SK-N-SH (cell line): ENCODE measurements at regions not wholly inside any gene's neighbourhood (a gene's known extent, or its start where the extent isn't known, plus 50 kb on each side); places are given as distances from the start of the nearest gene placed in this dataset.

Source experiments
- CTCF ChIA-PET: fragments of 300-600, 350-600 bp; formaldehyde crosslinking; extraction: SDS; loops from one replicate; lab custom pipeline; 2021; lab: Yijun Ruan, JAX
- POLR2A ChIA-PET: fragments of 350-600 bp; sonication (Branson Sonifier 250); formaldehyde crosslinking; extraction: SDS; loops from one replicate; lab custom pipeline; 2020; ENCODE audit warnings: antibody characterized with exemption, inconsistent platforms; lab: Yijun Ruan, JAX
- DNase-seq: peaks from one replicate; pipeline ENCODE4 v3.0.0; 2012
- H2AFZ ChIP-seq: fragments of 200-600 bp; sonication (generic); 2 replicates; pipeline ENCODE4 v1.8.1; 2016; ENCODE audit warnings: antibody characterized with exemption, mild to moderate bottlenecking, low read depth
- H3F3A ChIP-seq: fragments of 200-600 bp; sonication (generic); replicated peaks from 2 replicates; pipeline ENCODE3; 2016; ENCODE audit warnings: antibody characterized with exemption, mild to moderate bottlenecking; ENCODE audit not compliant: insufficient read depth
- H3K27ac ChIP-seq, 2 experiments: fragments of 200-500 bp in 1 of 2; fragments of 200-600 bp in 1 of 2; sonication (Bioruptor generic) in 1 of 2; sonication (generic), shearing (Covaris generic) in 1 of 2; 2 replicates each; pipeline versions ENCODE4 v1.5.1 to v1.6.1; 2014 to 2016; ENCODE audit warnings: low read depth in 2 of 2, inconsistent platforms in 1 of 2, low read length in 1 of 2, mild to moderate bottlenecking in 1 of 2, mixed read lengths in 1 of 2
- H3K27me3 ChIP-seq: fragments of 200-600 bp; sonication (generic), shearing (Covaris generic); 2 replicates; pipeline ENCODE4 v1.6.1; 2016; ENCODE audit warnings: mixed run types; ENCODE audit not compliant: insufficient read depth
- H3K36me3 ChIP-seq, 2 experiments: fragments of 200-500 bp in 1 of 2; fragments of 200-600 bp in 1 of 2; sonication (Bioruptor generic) in 1 of 2; sonication (generic) in 1 of 2; replicated peaks in 1 of 2; 2 replicates each; pipeline versions ENCODE3 to v1.5.1; 2014 to 2016; ENCODE audit warnings: low read length in 1 of 2, mild to moderate bottlenecking in 1 of 2; ENCODE audit not compliant: insufficient read depth in 2 of 2, control insufficient read depth in 1 of 2
- H3K4me1 ChIP-seq, 2 experiments: fragments of 200-500 bp in 1 of 2; fragments of 200-600 bp in 1 of 2; sonication (Bioruptor generic) in 1 of 2; sonication (generic), shearing (Covaris generic) in 1 of 2; 2 replicates each; pipeline versions ENCODE4 v1.5.1 to v1.6.1; 2014 to 2016; ENCODE audit warnings: low read depth in 1 of 2, low read length in 1 of 2, mixed run types in 1 of 2; ENCODE audit not compliant: insufficient read depth in 2 of 2, control insufficient read depth in 1 of 2
- H3K4me2 ChIP-seq: fragments of 200-600 bp; sonication (generic), shearing (Covaris generic); 2 replicates; pipeline ENCODE4 v1.6.1; 2017; ENCODE audit warnings: mixed run types
- H3K4me3 ChIP-seq, 2 experiments: fragments of 200-500 bp in 1 of 2; fragments of 200-600 bp in 1 of 2; sonication (Bioruptor generic) in 1 of 2; sonication (generic), shearing (Covaris generic) in 1 of 2; 2 replicates each; pipeline versions ENCODE4 v1.5.1 to v1.8.1; 2014 to 2016; ENCODE audit warnings: low read depth in 2 of 2, inconsistent platforms in 1 of 2, low read length in 1 of 2, mild to moderate bottlenecking in 1 of 2, mixed read lengths in 1 of 2, moderate library complexity in 1 of 2
- H3K79me2 ChIP-seq: fragments of 200-600 bp; sonication (generic); 2 replicates; pipeline ENCODE4 v1.8.1; 2017; ENCODE audit warnings: mild to moderate bottlenecking; ENCODE audit not compliant: insufficient read depth
- H3K9ac ChIP-seq: fragments of 200-600 bp; sonication (generic); 2 replicates; pipeline ENCODE4 v1.6.1; 2017; ENCODE audit warnings: mixed run types
- H3K9me2 ChIP-seq: fragments of 200-600 bp; sonication (generic); 2 replicates; pipeline ENCODE4 v1.6.1; 2017; ENCODE audit warnings: mixed run types
- H3K9me3 ChIP-seq: fragments of 200-600 bp; sonication (generic); 2 replicates; pipeline ENCODE4 v1.6.1; 2017; ENCODE audit warnings: mixed run types, mild to moderate bottlenecking, moderate library complexity
- H4K20me1 ChIP-seq: fragments of 200-600 bp; sonication (generic); 2 replicates; pipeline ENCODE4 v1.6.1; 2017; ENCODE audit warnings: mild to moderate bottlenecking, mixed run types; ENCODE audit not compliant: insufficient read depth
- CTCF ChIP-seq: fragments of 200-600 bp; sonication (generic); IDR thresholded peaks from 2 replicates; pipeline ENCODE4 v1.6.1; 2017; ENCODE audit warnings: antibody characterized with exemption, mild to moderate bottlenecking, moderate library complexity
- ELF1 ChIP-seq: IDR thresholded peaks from 2 replicates; pipeline ENCODE4 v1.4.0; 2012
- EP300 ChIP-seq, 2 experiments: IDR thresholded peaks; 2 replicates each; pipeline versions ENCODE4 v1.4.0 to v1.6.1; 2012; ENCODE audit warnings: borderline replicate concordance in 1 of 2, low read depth in 1 of 2, low read length in 1 of 2
- FOXM1 ChIP-seq: IDR thresholded peaks from 2 replicates; pipeline ENCODE4 v1.4.0; 2012; ENCODE audit warnings: low read depth, mild to moderate bottlenecking
- GABPA ChIP-seq: IDR thresholded peaks from 2 replicates; pipeline ENCODE4 v1.4.0; 2012; ENCODE audit warnings: low read depth, mild to moderate bottlenecking
- GATA2 ChIP-seq: sonication (generic); formaldehyde crosslinking; IDR thresholded peaks from 2 replicates; pipeline ENCODE4 v1.5.0; 2020; ENCODE audit warnings: mild to moderate bottlenecking, missing genetic modification reagents
- IRF3 ChIP-seq: fragments of 150-350 bp; IDR thresholded peaks from 2 replicates; pipeline ENCODE4 v1.6.1; 2016; ENCODE audit warnings: mild to moderate bottlenecking, low read depth, low read length
- MEF2A ChIP-seq: IDR thresholded peaks from 2 replicates; pipeline ENCODE4 v1.4.0; 2012; ENCODE audit warnings: low read depth, borderline replicate concordance
- NFIC ChIP-seq: IDR thresholded peaks from 2 replicates; pipeline ENCODE4 v1.4.0; 2012; ENCODE audit warnings: borderline replicate concordance
- PBX3 ChIP-seq: IDR thresholded peaks from 2 replicates; pipeline ENCODE4; 2012
- RFX5 ChIP-seq: IDR thresholded peaks from 2 replicates; pipeline ENCODE4 v1.6.1; 2012; ENCODE audit warnings: mild to moderate bottlenecking, improper control_type of control experiment, low read length
- TCF12 ChIP-seq: IDR thresholded peaks from 2 replicates; pipeline ENCODE4 v1.4.0; 2012
- USF1 ChIP-seq: IDR thresholded peaks from 2 replicates; pipeline ENCODE4 v1.4.0; 2012; ENCODE audit warnings: low read depth, borderline replicate concordance
- WGBS: methylation state at CpG from one replicate; pipeline ENCODE4 v1.1.6; 2017; ENCODE audit warnings: low lambda C conversion rate; 5-methylcytosine and 5-hydroxymethylcytosine counted together
- TF ChIP-seq, protein P1 (sequence below): IDR thresholded peaks from 2 replicates; pipeline ENCODE4 v1.6.1; 2012; ENCODE audit warnings: mild to moderate bottlenecking, low read depth, low read length, moderate library complexity
- TF ChIP-seq, protein P2 (sequence below): IDR thresholded peaks from 2 replicates; pipeline ENCODE4 v1.4.0; 2012; ENCODE audit warnings: low read depth

GRCh38 chr12:91836264-91836663 lies 309.4 kb downstream of the BTG1 start:
- Histone ChIP-seq H2AFZ (no peak overlapping the region), H3K27ac (no peak overlapping the region), H3K9me2 (no peaks in the 10 kb centered on the region)
- CTCF ChIA-PET: no interaction called here
- TF ChIP-seq FOXM1: no peak
- TF ChIP-seq EP300 (IDR thresholded peaks at IDR 0.05; ENCODE audit: borderline replicate concordance in 1 of 2, low read depth in 1 of 2, low read length in 1 of 2): no peak
- TF ChIP-seq, protein P1, sequence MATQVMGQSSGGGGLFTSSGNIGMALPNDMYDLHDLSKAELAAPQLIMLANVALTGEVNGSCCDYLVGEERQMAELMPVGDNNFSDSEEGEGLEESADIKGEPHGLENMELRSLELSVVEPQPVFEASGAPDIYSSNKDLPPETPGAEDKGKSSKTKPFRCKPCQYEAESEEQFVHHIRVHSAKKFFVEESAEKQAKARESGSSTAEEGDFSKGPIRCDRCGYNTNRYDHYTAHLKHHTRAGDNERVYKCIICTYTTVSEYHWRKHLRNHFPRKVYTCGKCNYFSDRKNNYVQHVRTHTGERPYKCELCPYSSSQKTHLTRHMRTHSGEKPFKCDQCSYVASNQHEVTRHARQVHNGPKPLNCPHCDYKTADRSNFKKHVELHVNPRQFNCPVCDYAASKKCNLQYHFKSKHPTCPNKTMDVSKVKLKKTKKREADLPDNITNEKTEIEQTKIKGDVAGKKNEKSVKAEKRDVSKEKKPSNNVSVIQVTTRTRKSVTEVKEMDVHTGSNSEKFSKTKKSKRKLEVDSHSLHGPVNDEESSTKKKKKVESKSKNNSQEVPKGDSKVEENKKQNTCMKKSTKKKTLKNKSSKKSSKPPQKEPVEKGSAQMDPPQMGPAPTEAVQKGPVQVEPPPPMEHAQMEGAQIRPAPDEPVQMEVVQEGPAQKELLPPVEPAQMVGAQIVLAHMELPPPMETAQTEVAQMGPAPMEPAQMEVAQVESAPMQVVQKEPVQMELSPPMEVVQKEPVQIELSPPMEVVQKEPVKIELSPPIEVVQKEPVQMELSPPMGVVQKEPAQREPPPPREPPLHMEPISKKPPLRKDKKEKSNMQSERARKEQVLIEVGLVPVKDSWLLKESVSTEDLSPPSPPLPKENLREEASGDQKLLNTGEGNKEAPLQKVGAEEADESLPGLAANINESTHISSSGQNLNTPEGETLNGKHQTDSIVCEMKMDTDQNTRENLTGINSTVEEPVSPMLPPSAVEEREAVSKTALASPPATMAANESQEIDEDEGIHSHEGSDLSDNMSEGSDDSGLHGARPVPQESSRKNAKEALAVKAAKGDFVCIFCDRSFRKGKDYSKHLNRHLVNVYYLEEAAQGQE: no peak
- no peak for TF ChIP-seq GABPA
- no peak for TF ChIP-seq IRF3
- TF ChIP-seq, all 33 proteins: peak for 0
- no peaks in the 10 kb centered on the region for H3K79me2 ChIP-seq
- H3K9ac ChIP-seq: no peak overlapping the region
- H3K9me3 ChIP-seq: no peaks in the 10 kb centered on the region
- no peaks in the 10 kb centered on the region for H3K27me3 ChIP-seq
- 19% methylated on average over 1 of the region's 1 CpG for WGBS
- no peaks in the 10 kb centered on the region for H3K4me1 ChIP-seq
- no peak for DNase-seq
- POLR2A ChIA-PET: no interaction called here
- H3F3A ChIP-seq: no peaks in the 10 kb centered on the region
- H4K20me1 ChIP-seq: no peaks in the 10 kb centered on the region
- no peak overlapping the region for H3K4me3 ChIP-seq
- H3K36me3 ChIP-seq: no peaks in the 10 kb centered on the region
- H3K4me2 ChIP-seq: no peak overlapping the region

- Histone ChIP-seq H3K79me2 (no peaks in the 10 kb centered on the region), H3K27ac (no peak overlapping the region), H3K9me2 (no peaks in the 10 kb centered on the region), H3K36me3 (no peaks in the 10 kb centered on the region), H3K4me1 (no peaks in the 10 kb centered on the region), H4K20me1 (no peaks in the 10 kb centered on the region), H3F3A (no peaks in the 10 kb centered on the region), H3K27me3 (no peaks in the 10 kb centered on the region), H3K4me3 (no peak overlapping the region), H2AFZ (no peak overlapping the region; the same call in 1 of the 2 replicates), H3K9ac (no peak overlapping the region), H3K4me2 (no peak overlapping the region), H3K9me3 (no peaks in the 10 kb centered on the region)
- POLR2A ChIA-PET: no interaction called here
- DNase-seq: no peak
- CTCF ChIA-PET: no interaction called here
- TF ChIP-seq RFX5: no peak
- no peak for TF ChIP-seq GATA2
- no peak for TF ChIP-seq PBX3
- no peak for TF ChIP-seq MEF2A
- TF ChIP-seq CTCF: no peak
- no peak for TF ChIP-seq NFIC
- no peak for TF ChIP-seq ELF1
- no peak for TF ChIP-seq FOXM1
- TF ChIP-seq TCF12: no peak
- TF ChIP-seq, protein P2, sequence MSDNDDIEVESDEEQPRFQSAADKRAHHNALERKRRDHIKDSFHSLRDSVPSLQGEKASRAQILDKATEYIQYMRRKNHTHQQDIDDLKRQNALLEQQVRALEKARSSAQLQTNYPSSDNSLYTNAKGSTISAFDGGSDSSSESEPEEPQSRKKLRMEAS: no peak
- no peak for TF ChIP-seq IRF3
- no peak for TF ChIP-seq USF1
Observed at GRCh38 chr12:91835693-91836092, 310.0 kb downstream of the BTG1 start.
